ENCODE measurements at regions not wholly inside any gene's neighbourhood (a gene's known extent, or its start where the extent isn't known, plus 50 kb on each side); places are given as distances from the start of the nearest gene placed in this dataset.
"Not testable (repeated sequence)": the region's sequence is repeated elsewhere in the genome, so short reads cannot be mapped to it uniquely, and the experiment has no call there.

DNA sequence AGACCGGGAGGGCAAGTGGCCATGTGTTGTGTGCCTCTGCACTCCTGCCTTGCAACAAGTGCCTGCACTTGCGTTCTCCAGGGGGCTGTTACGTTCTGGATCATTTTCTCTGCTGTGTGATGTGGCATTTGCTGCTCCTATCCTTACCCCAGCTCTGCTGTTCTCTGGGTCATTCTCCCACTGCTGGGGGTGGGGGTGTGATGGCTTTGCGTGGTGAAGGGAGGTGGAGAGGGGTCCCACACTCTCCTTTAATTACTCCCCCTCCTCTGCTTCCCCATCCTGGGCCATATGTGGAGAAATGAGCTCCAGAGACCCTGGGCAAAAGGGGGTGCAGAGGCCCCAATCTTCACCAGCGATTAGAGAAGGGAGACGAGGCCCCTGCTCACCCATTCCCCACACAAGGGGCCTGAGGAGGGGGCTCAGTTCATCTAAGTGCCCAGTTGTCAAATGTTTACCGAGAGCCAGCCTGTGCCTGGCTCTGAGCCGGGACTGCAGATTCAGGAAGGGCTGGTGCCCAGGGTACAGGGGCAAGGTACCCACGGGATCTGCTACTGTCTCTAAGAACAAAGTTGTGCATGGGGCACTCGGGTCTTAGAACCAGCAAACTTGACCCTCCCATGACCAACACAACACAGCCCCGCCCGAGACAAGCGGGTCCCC lies 355.4 kb downstream of the PTPRU start:
- DNase-seq (ENCODE audit: low read depth in 2 of 2, low spot score in 1 of 2) = no peak

GRCh38 chr1:29590583-29591565 lies 354.6 kb downstream of the PTPRU start:
- no peak for DNase-seq (ENCODE audit: low read depth in 2 of 2, low spot score in 1 of 2)

DNA sequence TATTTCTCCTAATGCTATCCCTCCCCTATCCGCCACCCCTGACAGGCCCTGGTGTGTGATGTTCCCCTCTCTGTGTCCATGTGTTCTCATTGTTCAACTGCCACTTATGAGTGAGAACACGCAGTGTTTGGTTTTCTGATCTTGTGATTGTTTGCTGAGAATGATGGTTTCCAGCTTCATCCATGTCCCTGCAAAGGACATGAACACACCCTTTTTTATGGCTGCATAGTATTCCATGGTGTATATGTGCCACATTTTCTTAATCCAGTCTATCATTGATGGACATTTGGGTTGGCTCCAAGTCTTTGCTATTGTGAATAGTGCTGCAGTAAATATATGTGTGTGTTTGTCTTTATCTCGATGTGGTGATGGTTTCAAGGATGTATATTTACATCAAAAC lies 353.4 kb downstream of the PTPRU start:
- DNase-seq (ENCODE audit: low read depth in 2 of 2, low spot score in 1 of 2) = not testable (repeated sequence)

DNA sequence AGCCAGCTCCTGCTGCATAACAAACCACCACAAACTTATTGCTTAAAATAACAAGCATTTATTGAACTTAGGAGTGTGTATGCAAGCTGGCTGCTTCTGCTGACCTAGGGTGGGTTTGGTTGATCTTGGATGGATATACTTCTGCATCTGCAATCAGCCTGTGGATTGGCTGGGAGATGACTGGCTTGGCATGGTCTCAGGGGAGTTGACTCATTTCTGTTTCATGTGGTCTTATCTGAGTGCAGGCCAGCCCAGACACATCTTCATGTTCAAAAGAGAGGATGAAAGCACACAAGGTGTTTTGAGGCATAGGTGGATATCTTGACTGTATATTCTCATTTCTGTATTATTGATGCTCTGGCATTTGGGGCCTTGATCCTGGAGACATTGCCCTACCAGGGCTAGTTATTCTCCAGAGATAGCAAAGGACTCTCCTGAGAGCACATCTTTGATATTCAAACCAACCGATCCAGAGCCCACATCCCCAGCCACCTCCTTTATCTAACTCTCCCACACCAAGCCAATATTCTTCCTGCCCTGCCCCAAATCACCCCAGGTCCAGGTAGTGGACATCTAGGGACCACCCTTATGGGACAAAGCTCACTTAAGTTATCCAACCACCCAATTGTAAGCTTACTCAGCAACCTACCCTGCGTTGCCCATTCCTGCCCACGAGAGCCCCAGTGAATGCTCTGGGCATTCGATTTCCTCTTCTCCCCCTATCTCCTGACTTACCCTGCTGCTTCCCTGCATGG lies 350.8 kb downstream of the PTPRU start:
- no peak for DNase-seq (ENCODE audit: low read depth in 2 of 2, low spot score in 1 of 2)

- no peak for DNase-seq (ENCODE audit: low read depth in 2 of 2, low spot score in 1 of 2)
These were observed 349.9 kb downstream of the PTPRU start for GRCh38 chr1:29586215-29586614.

DNA sequence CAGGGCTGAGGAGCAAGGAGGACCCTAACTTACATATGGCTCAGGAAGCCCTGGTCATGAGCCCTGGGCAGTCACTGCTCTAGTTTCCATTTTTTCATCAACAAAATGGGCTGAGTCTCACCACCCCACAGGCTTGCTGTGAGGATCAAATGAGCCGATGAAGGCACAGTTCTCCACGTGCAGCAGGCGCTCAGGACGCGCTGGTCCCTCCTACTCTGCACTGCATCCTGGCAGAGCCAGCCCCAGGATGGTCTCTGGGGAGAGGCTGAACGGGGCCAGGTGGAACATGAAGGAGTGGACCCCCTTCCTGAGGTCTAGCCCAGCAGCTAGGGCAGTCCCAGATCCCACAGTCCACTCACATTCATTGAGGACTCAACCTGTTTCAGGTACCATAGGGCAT lies 349.3 kb downstream of the PTPRU start:
- DNase-seq (ENCODE audit: low read depth in 2 of 2, low spot score in 1 of 2) = no peak

DNA sequence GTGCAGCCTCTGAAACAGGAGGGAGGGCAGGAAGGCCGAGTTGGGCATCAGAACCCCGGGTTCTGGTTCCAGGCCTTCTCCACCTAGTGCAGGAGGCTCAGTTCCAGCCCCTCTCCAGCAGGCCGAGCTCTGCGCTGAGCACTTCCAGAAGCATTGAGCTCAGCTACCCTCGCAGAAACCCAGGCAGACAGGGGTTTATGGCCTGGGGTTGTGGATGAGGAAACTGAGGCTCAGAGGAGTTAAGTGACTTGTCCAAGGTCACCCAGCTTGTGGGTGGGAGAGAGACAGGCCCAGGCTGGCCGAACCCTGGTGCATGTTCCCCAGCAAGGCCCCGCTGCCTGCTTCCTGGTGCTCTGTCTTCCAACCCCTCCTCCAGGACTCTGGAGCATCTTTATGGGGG lies 348.9 kb downstream of the PTPRU start:
- DNase-seq (ENCODE audit: low read depth in 2 of 2, low spot score in 1 of 2) = no peak

- DNase-seq (ENCODE audit: low read depth in 2 of 2, low spot score in 1 of 2) = no peak
These were observed 348.5 kb downstream of the PTPRU start for GRCh38 chr1:29584776-29585175.

DNA sequence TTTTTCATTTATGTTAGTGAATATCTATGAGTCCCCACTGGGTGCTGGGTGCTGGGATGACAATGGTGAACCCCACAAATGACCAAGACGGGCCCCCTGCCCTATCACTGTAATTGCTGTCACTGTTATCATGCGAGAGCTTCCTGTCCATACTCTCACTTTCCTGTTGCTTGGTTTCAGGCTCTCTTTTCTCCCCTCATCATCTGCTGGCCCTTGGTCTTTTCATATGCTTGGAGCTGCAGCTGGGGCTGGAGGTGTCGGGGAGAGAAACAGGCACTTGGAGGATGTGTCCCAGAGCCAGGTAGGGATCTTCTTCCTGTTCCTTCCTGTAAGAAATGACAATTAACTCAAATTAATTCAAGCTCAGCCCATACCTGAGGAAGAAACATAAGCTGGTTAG lies 348.0 kb downstream of the PTPRU start:
- DNase-seq (ENCODE audit: low read depth in 2 of 2, low spot score in 1 of 2) = no peak

GRCh38 chr1:29583727-29584126 lies 347.4 kb downstream of the PTPRU start:
- DNase-seq (ENCODE audit: low read depth in 2 of 2, low spot score in 1 of 2) = no peak

DNA sequence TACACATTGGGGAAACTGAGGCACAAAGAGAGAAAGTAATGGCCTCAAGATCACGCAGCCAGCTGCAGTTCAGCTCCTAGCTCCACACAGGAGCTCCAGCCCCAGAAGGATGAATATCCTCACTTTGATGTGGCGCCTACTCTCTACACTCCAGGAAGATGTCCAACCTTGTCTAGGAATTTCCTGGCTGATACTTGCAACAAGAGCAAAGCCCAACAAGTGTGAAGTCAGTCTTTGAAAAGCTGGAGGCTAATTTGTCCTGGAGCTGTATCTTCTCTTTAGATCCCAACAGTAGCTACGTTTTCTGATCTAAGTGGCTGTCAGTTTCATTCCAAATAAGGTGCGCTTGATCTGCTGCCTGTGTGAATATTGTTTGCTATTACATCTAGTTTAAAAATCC lies 344.9 kb downstream of the PTPRU start:
- DNase-seq (ENCODE audit: low read depth in 2 of 2, low spot score in 1 of 2) = no peak

DNA sequence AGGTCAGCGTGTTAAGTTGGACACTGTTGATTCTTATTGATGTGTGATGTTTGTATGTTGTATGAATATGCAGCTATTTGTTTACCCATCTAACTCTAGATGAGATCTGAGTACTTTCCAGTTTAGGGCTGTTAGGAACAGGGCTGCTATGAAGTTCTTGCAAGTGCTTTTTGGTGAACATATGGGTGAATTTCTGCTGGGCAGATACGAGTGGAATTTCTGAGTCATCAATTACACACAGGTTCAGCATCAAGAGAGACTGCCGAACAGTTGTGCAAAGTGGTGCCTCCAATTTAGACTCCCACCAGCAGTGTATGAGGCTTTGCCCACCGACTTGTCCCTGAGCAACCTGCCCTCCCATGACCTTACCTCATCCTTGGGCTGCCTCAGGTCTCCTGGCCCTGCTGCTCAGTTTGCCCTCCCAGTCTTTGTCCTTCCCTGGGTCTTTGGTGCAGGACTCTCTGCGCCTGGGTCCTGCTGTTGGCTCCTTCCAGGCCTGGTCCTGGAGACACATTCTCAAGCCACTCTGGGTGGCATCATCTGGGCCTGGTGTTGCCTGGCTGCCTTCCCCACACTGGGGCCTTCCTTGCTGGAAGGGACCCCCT lies 343.6 kb downstream of the PTPRU start:
- DNase-seq (ENCODE audit: low read depth in 2 of 2, low spot score in 1 of 2) = no peak

DNA sequence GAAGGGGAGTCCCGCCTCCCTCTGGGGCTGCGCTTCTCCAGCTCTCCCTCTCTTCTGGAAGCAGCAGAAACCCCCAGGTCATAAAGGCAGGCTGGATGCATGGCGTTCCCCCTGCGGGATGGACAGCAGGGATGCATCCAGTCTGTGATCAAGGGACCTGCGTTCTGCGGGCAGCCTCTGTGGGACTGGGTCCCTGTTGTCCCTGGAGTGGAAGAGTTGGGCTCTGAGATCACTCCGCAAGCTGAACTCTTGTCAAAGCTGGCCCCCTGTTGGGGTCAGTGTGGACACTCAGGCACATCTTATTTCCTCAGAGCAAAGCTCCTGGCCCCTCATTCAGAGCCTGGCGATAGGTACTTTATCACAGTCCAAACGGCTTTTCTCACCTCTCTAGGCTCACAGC lies 341.2 kb downstream of the PTPRU start:
- no peak for DNase-seq (ENCODE audit: low read depth in 2 of 2, low spot score in 1 of 2)

- DNase-seq (ENCODE audit: low read depth in 2 of 2, low spot score in 1 of 2) = no peak
These were observed 340.2 kb downstream of the PTPRU start for GRCh38 chr1:29576510-29576909.

DNA sequence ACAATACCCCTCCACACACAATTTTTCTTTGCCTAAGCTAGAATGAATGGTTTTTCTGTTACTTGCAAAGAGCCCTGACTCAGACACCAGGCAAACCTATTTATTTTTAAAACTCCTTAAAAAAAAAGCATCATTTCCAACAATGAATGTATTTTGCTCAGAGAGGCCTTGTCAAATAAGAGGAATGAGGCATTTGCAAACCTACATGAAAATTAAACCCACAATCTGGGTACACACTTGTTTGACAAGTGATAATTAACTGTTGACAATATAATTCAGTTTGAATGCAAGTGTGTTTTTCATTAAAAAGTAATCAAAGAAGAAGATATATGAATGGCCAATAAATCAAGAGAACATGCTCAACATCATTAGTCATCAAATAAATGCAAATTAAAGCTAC lies 339.5 kb downstream of the PTPRU start:
- DNase-seq (ENCODE audit: low read depth in 2 of 2, low spot score in 1 of 2) = no peak

- no peak for DNase-seq (ENCODE audit: low read depth in 2 of 2, low spot score in 1 of 2)
These were observed 339.0 kb downstream of the PTPRU start for GRCh38 chr1:29575277-29575676.

DNA sequence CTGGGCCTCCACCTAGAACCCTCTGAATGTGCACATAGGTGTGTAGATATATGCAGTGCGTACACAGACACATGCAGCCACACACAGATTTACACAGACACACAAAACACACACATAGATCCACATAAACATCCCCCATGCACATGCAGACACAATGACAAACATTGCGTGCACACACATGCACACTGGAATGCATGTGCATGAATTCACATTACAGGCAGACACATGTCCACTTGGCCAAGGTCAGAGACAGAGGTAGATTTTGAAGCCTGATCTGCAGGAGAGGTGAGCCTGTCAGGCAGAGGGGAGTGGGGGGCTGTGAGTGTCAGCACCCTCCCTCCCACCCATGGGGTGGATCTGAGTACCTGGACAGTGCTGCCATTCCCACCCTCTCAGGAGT lies 338.5 kb downstream of the PTPRU start:
- no peak for DNase-seq (ENCODE audit: low read depth in 2 of 2, low spot score in 1 of 2)

- DNase-seq (ENCODE audit: low read depth in 2 of 2, low spot score in 1 of 2) = no peak
These were observed 333.8 kb downstream of the PTPRU start for GRCh38 chr1:29569971-29570634.

GRCh38 chr1:29567257-29567656 lies 330.9 kb downstream of the PTPRU start:
- no peak for DNase-seq (ENCODE audit: low read depth in 2 of 2, low spot score in 1 of 2)

GRCh38 chr1:29565490-29565889 lies 329.2 kb downstream of the PTPRU start:
- no peak for DNase-seq (ENCODE audit: low read depth in 2 of 2, low spot score in 1 of 2)

DNA sequence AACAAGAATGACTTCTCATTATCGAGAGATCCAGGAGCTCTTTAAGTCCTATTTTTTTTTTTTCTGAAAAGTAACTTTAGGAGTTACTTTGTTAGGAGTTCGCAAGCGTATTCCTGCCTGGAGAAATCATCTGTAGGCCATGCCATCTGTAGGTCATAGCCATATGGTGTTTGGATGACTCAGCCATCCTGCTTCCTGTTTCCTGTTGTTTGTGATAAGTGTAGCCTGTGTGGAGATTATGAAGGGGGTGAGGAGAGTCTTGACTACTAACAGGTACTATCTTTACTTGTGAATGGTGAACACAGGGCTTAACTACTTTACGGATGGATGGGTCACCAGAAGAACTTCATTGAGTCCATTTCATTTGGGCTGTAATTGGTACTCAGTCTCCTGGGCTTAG lies 327.2 kb downstream of the PTPRU start:
- DNase-seq (ENCODE audit: low read depth in 2 of 2, low spot score in 1 of 2) = no peak

All from stimulated activated CD8-positive, alpha-beta memory T cell treated with anti-CD3 and anti-CD28 coated beads, Interleukin-4, amount 100 ng/mL, for 1 hour (primary cell).